ENCODE measurements at regions not wholly inside any gene's neighbourhood (a gene's known extent, or its start where the extent isn't known, plus 50 kb on each side); places are given as distances from the start of the nearest gene placed in this dataset.
A peak's percentile ranks its signal among the peaks of the same experiment; 100 is the strongest.

GRCh38 chr17:71764505-71764904 lies 356.3 kb upstream of the SOX9 start:
- TF ChIP-seq, protein P1, sequence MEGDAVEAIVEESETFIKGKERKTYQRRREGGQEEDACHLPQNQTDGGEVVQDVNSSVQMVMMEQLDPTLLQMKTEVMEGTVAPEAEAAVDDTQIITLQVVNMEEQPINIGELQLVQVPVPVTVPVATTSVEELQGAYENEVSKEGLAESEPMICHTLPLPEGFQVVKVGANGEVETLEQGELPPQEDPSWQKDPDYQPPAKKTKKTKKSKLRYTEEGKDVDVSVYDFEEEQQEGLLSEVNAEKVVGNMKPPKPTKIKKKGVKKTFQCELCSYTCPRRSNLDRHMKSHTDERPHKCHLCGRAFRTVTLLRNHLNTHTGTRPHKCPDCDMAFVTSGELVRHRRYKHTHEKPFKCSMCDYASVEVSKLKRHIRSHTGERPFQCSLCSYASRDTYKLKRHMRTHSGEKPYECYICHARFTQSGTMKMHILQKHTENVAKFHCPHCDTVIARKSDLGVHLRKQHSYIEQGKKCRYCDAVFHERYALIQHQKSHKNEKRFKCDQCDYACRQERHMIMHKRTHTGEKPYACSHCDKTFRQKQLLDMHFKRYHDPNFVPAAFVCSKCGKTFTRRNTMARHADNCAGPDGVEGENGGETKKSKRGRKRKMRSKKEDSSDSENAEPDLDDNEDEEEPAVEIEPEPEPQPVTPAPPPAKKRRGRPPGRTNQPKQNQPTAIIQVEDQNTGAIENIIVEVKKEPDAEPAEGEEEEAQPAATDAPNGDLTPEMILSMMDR (IDR thresholded peaks at IDR 0.05; ENCODE audit: poor library complexity), result peak; percentile 30
- TF ChIP-seq EZH2phosphoT487 (IDR thresholded peaks at IDR 0.05; ENCODE audit: low read depth, severe bottlenecking, unreplicated experiment) (no peak), EZH2 (IDR thresholded peaks at IDR 0.05; ENCODE audit: borderline replicate concordance) (no peak)

Measured in hepatocyte (in vitro differentiated cells).